NCI-H146 (cell line): ENCODE measurements at regions not wholly inside any gene's neighbourhood (a gene's known extent, or its start where the extent isn't known, plus 50 kb on each side); places are given as distances from the start of the nearest gene placed in this dataset.
"Not testable (repeated sequence)": the region's sequence is repeated elsewhere in the genome, so short reads cannot be mapped to it uniquely, and the experiment has no call there.

Experiments used
- DNase-seq: peaks from one replicate; lab custom pipeline; 2025; lab: John Stamatoyannopoulos, UW

GRCh38 chr16:29130131-29130711, 145.4 kb downstream of the LAT start:
- DNase-seq = not testable (repeated sequence)

DNA sequence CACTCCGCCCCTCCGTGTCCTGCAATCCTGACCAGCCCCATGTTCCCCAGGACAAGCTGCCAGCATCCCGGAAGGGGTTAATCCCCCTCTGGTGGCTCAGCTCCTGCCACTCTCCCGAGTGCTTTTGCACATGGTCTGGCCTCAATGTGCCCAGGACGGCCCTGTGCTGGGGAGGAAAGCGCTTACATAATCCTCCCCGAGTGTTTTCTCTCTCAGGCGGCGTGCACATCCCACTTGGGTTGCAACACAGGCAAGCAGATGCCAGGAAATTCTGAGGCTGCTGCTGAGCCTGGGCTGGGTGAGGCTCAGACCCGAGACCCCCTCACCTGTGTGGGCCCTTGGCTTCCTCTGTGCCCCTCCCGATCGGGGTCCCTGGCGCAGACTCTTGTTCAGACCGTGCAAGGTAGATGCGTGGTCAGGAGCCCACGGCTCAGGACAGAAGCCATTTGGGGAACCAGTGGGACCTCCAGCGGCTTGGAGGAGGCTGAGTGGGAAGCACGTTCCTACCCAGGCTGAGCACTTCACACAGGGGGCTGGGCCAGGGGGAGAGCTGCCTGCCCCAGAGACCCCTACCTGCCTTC, 144.7 kb downstream of the LAT start:
- not testable (repeated sequence) for DNase-seq

DNA sequence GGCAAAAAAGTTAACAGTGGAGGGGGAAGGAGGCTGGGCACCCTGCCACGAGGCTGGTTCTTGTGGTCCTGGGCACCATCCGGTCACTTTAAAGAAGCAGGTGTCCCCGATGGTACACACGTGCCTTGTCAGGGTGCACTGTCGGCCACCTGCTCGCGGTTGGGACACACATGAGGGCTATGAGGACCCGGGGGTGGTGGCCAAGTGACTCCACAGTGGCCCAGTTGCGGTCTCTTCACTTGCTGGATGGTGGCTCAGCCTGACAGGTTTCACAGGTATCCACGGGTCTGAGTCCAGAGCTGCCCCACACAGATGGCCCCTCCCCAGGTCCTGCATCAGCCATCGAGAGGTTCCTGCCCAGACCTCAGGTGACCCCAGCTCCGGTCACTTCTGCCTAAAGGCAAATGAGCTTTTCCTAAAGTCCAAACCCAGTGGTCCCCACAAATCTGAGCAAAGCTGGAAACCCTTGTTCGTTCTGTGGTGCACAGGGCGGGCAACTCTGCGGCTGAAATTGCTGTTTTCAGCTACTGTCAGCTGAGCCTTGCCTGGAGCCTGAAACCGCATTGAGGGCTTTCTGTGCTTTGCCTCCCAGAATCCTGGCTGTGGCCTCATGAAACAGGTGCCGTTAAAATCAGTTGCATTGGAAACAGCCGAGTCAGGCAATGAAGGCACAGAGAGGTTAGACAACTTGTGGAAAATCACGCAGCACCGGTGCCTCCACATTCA, 144.0 kb downstream of the LAT start:
- not testable (repeated sequence) for DNase-seq

GRCh38 chr16:29127806-29128420, 143.1 kb downstream of the LAT start:
- not testable (repeated sequence) for DNase-seq

- no peak for DNase-seq
Measured at GRCh38 chr16:29126616-29127015, 141.8 kb downstream of the LAT start.

DNA sequence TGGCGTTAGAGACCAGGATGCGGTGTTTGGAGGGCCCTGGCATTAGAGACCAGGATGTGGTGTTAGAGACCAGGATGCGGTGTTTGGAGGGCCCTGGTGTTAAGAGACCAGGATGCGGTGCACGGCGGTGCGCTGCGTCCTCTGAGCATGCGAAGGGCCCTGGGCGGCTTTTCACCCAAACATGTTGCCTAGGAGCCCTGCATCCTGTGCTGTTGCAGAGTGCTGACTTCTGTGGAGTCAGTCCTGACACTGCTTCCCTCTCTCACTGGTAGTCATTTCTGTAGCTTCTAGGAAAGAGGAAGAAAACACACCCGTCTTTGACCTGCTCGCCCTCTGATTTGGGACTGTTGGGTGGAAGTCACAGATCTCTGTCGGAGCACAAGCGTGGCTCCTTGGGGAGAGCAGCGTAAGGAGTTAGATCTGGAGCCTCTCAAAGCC, 141.2 kb downstream of the LAT start:
- no peak for DNase-seq

DNA sequence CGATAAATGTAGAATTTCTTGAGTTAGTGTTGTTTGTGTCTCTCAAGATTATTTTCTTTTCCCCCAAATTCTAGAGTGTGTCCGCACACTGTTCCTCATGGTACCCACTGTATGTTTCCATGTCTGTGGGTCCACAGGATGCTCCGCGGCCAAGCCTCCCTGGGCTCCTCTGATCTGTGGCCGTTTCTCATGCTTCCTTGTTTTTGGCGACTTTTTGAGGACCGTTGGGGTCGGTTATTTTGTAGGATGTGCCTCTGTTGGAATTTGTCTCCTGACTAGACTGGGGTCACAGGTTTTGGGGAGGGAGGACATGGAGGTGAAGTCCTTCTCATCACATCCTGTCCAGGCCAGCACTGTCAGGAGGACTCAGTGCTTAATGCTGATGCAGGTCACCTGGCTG, 140.0 kb downstream of the LAT start:
- DNase-seq = no peak

DNA sequence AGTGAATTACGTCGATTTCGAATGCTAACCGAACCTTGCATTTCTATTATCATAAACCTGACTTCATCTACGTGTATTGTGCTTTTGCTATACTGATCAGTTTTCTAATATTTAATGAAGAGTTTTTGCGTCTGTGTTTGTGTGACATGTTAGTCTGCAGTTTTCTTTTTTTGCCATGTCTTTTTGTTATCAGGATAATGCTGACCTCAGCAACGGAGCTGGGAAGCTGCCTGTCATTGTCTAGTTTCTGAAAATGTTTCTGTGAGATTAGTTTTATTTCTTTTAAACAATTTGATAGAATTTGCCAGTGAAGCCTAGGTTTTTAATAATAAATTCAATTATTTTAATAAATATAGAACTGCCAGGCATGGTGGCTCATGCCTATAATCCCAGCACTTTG, 139.3 kb downstream of the LAT start:
- DNase-seq = not testable (repeated sequence)

DNA sequence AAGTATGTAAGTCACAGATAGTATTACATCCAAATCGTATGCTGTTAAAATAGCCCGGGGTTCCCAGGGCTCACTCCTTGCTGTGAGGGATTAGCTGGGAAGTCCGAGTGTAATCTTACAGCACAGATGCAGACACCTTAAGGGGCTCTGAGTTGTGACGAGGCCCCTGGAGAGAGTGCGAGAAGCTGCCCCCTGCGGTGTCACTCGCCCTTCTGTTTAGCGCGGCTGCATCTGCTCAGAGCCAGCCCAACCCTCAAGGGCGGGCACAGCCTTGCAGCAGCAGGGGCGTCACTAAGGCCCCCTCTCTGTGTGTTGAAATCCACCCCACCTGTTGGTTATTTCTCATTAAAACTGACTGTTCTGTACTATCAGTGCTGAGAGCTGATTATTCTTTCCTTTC, 135.8 kb downstream of the LAT start:
- DNase-seq = not testable (repeated sequence)

DNA sequence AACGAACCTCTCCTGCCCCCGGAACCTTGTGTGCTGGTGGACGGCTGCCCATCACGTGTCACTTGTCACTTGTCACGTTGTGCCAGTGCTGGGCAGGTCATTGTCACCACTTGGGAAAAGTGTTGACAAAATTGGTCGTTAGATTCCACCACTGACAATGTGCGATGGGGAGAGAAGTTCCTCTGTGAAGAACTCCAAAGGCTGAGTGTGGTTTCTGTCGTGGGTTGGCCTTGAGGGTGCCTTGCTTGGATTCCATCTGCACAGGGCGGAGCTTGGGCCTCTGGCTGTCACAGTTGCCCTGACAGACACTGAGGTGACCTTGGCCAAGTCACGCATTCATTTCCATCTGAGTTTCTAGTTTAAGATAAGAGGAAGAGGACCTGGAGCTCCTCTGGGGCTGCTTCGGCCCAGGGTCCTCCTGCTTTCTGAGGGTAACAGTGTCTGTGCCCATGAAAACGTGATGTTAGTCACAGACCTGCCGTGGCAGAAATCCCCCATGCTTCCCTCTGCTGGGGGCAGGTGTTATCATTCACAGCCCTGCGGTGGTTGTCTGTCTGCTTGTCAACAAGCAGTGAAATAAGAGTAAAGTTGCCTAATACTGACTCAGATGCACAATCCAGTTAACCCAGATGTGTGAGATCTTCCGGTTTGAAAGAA, 133.6 kb downstream of the LAT start:
- not testable (repeated sequence) for DNase-seq

DNA sequence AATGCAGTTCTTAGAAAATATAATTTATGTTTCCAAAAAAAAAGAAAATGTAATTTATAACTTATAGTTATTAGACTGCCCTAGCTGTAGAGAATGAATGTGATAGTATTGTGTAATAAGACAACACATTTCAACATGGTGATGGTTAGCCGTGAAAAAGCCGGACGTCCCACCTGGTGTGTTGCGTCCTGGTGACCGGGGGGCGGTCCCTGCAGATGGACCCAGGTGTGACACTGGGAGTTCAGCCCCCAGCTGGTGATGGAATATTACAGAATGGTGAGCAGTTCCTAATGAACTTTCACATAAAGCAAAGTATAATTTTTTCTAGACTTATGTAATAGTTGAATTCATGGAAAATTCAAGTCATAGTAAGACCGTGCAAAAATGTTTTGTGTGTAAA, 132.8 kb downstream of the LAT start:
- DNase-seq = peak; percentile 27

- DNase-seq = no peak
Measured at GRCh38 chr16:29116980-29117379, 132.1 kb downstream of the LAT start.

DNA sequence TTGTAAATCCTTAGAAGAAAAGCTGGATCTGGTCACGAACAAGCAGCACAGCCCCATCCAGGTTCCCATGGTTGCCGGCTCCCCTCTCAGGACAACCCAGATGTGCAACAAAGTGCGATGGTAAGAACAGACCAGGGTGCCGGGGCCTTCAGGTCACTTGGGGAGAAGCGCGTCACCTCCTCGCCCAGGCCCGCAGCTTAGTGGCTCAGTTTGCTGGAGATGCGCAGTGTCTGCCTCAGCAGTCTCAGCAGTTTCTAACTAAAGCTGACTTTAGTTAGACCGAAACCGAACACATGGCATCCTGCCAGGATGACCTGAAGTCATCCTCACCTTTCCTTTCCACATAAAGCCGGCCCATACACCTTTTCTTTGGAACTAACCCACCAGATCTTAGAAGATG, 131.4 kb downstream of the LAT start:
- DNase-seq = not testable (repeated sequence)

DNA sequence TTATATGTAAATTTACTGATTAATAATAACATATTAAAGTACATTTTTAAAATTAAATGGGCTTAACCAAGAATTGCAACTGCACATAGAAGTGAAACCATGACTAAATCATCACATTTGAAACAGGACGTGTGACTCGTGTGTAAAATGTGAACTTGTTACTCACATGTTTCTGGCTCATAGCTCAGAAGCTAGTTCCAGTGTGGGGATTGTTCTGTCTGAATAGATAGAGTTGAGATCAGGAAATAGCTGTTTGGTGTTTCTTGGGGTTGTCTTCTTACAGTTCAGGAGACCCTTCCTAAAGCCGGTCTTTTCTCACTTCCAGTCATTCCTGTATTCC, 130.9 kb downstream of the LAT start:
- not testable (repeated sequence) for DNase-seq

- not testable (repeated sequence) for DNase-seq
Measured at GRCh38 chr16:29114989-29115801, 130.3 kb downstream of the LAT start.

DNA sequence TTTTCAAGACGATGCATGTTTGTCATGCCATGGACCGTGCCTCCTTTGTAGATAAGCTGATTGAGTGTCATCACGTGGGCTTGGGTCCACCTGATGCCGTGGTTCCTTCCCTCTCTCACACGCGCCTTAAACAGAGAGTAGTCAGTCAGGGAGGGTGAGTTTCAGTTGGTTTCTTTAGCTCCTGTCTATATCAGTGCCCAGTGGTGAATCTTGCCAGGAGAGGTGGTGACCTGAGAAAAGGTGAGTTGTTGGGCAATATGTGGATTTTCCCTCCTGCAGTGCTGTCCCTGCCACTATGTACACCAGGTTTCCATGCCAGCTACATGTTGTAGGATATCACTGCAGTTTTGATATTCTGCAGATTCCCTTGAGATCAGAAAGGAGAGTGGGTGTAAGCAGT, 129.7 kb downstream of the LAT start:
- DNase-seq = no peak

DNA sequence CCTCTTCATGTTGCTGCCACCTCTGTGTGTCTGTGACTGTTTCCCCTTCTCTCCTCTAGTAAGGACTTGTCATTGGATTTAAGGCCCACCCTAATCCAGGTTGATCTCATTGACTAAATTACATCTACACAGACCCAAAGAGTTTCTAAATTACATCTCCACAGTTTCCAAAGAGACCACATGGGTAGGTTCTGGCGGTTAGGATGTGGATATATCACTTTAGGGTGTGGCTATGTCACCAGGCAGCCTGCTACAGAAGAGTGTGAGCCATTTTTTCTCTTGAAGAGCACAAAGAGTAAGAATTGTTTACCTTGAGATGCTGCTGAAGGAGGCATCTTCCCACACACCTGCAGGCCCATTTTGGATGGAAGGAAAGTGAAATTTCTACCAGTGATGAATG, 128.6 kb downstream of the LAT start:
- DNase-seq = not testable (repeated sequence)

DNA sequence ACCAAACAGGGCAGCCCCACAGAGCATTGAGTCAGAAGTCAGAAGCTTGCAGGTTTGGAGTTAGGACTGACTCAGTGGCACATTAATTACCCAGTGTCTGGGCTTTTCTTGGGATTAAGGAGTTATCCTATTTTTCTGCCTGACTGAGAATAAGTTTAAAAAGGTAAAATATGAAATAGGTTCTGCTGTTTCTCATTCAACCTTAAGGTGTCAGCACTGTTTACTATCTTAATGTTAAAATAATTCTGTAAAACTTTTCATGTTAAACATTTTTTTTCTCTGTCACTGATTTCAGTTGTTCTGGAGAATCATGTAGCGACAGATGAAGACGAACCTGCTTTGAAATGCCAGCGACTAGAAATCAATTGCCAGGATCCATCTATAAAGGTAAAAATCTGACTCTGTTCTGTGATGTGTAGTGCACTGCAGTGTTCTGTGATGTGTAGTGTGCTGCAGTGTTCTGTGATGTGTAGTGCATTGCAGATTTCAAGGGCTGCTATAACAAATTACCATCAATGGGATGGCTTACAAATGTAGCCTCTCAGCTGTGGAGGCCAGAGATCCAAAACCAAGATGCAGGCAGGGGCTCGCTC, 128.0 kb downstream of the LAT start:
- no peak for DNase-seq

DNA sequence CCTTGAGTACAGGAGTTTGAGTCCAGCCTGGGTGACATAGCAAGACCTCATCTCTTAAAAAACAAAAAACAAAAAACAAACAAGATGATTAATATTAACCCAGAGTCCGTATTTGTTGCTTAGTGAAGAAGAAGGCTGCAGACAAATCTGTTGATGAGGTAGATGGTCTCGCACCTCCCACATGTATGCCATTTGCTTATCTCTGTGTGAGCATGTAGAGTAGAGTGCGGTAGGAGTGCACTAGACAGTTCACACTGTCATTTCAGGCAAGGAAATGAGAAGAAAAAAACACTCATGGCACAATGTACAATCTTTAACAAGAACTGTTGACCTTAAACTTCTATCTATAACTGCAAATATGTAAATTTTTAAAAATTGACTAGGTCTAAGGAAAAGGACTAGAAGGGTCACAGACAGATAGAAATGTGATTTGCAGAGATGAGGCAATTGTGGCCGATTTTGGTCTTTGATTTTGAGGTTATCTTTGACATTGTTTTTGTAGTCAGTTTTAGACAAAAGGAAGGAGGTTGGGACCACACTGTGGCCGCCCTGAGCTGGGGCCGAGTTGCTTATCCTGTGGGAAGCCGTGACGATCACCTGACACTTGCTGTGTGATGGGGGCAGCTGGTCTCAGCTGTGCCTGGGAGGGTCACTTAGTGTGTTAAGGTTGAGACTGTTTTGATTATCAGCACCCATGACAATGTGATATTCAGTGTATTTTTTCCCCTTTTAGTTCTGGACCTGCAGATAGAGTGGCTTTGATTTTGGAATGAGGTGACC, 127.2 kb downstream of the LAT start:
- DNase-seq = not testable (repeated sequence)

- DNase-seq = no peak
Measured at GRCh38 chr16:29111421-29111820, 126.6 kb downstream of the LAT start.
